ENCODE measurements at regions not wholly inside any gene's neighbourhood (a gene's known extent, or its start where the extent isn't known, plus 50 kb on each side); places are given as distances from the start of the nearest gene placed in this dataset.

GRCh38 chr2:221883976-221884375 lies 311.9 kb upstream of the EPHA4 start:
- TF ChIP-seq CTCF (IDR thresholded peaks at IDR 0.05; ENCODE audit: low read depth, low read length) = no peak
- TF ChIP-seq EZH2phosphoT487 (IDR thresholded peaks at IDR 0.05; ENCODE audit: low read depth) = no peak
